Smooth muscle cell (in vitro differentiated cells): ENCODE measurements at regions not wholly inside any gene's neighbourhood (a gene's known extent, or its start where the extent isn't known, plus 50 kb on each side); places are given as distances from the start of the nearest gene placed in this dataset.

ENCODE experiments used
- DNase-seq: peaks from one replicate; lab custom pipeline; 2025; ENCODE audit not compliant: unreplicated experiment; lab: John Stamatoyannopoulos, UW
- H2AFZ ChIP-seq: fragments of 200-600 bp; sonication (generic); 2 replicates; pipeline ENCODE4 v1.6.0; 2016; ENCODE audit warnings: antibody characterized with exemption, low read depth, mild to moderate bottlenecking
- H3F3A ChIP-seq: fragments of 200-600 bp; sonication (generic); 2 replicates; pipeline ENCODE4 v1.6.0; 2017; ENCODE audit warnings: antibody characterized with exemption, low read depth
- H3K27ac ChIP-seq: fragments of 200-600 bp; sonication (generic); 2 replicates; pipeline ENCODE4 v1.5.1; 2016; ENCODE audit warnings: low read depth, mild to moderate bottlenecking
- H3K27me3 ChIP-seq: fragments of 200-600 bp; sonication (generic); 2 replicates; pipeline ENCODE4 v1.6.1; 2016; ENCODE audit warnings: low read depth, mild to moderate bottlenecking
- H3K36me3 ChIP-seq: fragments of 200-600 bp; sonication (generic); 2 replicates; pipeline ENCODE4 v1.5.1; 2016; ENCODE audit warnings: low read depth
- H3K4me1 ChIP-seq: fragments of 200-600 bp; sonication (generic); 2 replicates; pipeline ENCODE4 v1.5.1; 2016; ENCODE audit warnings: low read depth
- H3K4me2 ChIP-seq: fragments of 200-600 bp; sonication (generic); 2 replicates; pipeline ENCODE4 v1.6.0; 2016; ENCODE audit warnings: mild to moderate bottlenecking
- H3K4me3 ChIP-seq: fragments of 200-600 bp; sonication (generic); 2 replicates; pipeline ENCODE4 v1.5.1; 2016; ENCODE audit warnings: mild to moderate bottlenecking
- H3K79me2 ChIP-seq: fragments of 200-600 bp; sonication (generic); 2 replicates; pipeline ENCODE4 v1.6.0; 2016; ENCODE audit warnings: low read depth, mild to moderate bottlenecking
- H3K9ac ChIP-seq: fragments of 200-600 bp; sonication (generic); 2 replicates; pipeline ENCODE4 v1.6.0; 2016; ENCODE audit warnings: low read depth
- H3K9me3 ChIP-seq: fragments of 200-600 bp; sonication (generic); replicated peaks from 2 replicates; pipeline ENCODE4 v1.5.1; 2016; ENCODE audit warnings: low read depth
- H4K20me1 ChIP-seq: fragments of 200-600 bp; sonication (generic); 2 replicates; pipeline ENCODE4 v1.6.0; 2016; ENCODE audit warnings: low read depth
- WGBS: methylation state at CpG from one replicate; pipeline ENCODE4 v1.1.7; 2016; ENCODE audit warnings: low lambda C conversion rate; 5-methylcytosine and 5-hydroxymethylcytosine counted together
- TF ChIP-seq, protein P1 (sequence below): fragments of 200-600 bp; sonication (generic); IDR thresholded peaks from 2 replicates; pipeline ENCODE4 v1.5.1; 2017; ENCODE audit warnings: borderline replicate concordance, mild to moderate bottlenecking, antibody characterized with exemption; ENCODE audit not compliant: insufficient read depth, poor library complexity, severe bottlenecking

DNA sequence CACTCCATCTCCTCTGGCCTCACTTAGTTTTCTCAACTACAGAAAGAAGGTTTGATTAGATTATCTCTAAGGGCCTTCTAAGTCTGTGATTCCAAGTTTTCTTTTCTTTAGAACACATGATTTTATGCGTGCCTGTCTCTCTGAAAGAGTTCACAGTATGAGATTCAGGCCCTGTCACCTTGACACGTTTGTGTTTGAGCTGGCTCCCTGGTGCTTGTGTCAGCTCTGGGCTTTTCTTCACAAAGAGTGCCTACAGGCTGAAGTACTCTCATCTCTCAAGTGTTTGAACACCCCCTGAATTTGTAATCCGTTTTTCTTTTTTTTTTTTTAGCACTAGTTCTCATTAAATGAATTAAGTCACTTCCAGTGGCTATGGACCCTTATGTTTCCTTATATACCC lies 306.9 kb upstream of the C9orf72 start:
- no peak overlapping the region for H2AFZ ChIP-seq
- H3K36me3 ChIP-seq, result no peaks in the 10 kb centered on the region
- H3K4me3 ChIP-seq, result no peak overlapping the region
- no peaks in the 10 kb centered on the region for H3K9me3 ChIP-seq
- DNase-seq, result no peak
- no peaks in the 10 kb centered on the region for H3F3A ChIP-seq
- H3K4me1 ChIP-seq, result no peaks in the 10 kb centered on the region
- no peaks in the 10 kb centered on the region for H4K20me1 ChIP-seq
- WGBS, result 84% methylated on average over 3 of the region's 3 CpGs
- H3K4me2 ChIP-seq, result no peak overlapping the region
- H3K9ac ChIP-seq, result no peak overlapping the region
- no peak overlapping the region for H3K27ac ChIP-seq
- TF ChIP-seq, protein P1, sequence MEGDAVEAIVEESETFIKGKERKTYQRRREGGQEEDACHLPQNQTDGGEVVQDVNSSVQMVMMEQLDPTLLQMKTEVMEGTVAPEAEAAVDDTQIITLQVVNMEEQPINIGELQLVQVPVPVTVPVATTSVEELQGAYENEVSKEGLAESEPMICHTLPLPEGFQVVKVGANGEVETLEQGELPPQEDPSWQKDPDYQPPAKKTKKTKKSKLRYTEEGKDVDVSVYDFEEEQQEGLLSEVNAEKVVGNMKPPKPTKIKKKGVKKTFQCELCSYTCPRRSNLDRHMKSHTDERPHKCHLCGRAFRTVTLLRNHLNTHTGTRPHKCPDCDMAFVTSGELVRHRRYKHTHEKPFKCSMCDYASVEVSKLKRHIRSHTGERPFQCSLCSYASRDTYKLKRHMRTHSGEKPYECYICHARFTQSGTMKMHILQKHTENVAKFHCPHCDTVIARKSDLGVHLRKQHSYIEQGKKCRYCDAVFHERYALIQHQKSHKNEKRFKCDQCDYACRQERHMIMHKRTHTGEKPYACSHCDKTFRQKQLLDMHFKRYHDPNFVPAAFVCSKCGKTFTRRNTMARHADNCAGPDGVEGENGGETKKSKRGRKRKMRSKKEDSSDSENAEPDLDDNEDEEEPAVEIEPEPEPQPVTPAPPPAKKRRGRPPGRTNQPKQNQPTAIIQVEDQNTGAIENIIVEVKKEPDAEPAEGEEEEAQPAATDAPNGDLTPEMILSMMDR, result no peak
- H3K27me3 ChIP-seq, result no peaks in the 10 kb centered on the region
- H3K79me2 ChIP-seq, result no peaks in the 10 kb centered on the region

DNA sequence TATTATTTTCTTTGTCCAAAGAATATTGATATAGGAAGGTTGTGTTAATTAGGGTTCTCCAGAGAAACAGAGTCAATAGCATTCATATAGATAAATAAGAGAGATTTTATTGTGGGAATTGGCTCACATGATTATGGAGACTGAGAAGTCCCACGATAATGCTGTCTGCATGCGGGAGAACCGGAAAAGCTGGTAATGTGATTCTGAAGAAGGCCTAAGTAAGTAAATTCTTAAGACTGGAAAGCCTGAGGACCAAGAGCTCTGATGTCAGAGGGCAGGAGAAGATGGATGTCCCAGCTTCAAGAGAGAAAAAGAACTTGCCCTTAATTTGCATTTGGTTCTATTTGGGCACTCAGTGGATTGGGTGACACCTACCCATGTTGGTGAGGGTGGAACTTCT lies 307.4 kb upstream of the C9orf72 start:
- no peaks in the 10 kb centered on the region for H3K4me1 ChIP-seq
- no peak overlapping the region for H2AFZ ChIP-seq
- H3F3A ChIP-seq, result no peaks in the 10 kb centered on the region
- no peaks in the 10 kb centered on the region for H3K9me3 ChIP-seq
- no peaks in the 10 kb centered on the region for H3K36me3 ChIP-seq
- H4K20me1 ChIP-seq, result no peaks in the 10 kb centered on the region
- H3K27ac ChIP-seq, result no peak overlapping the region
- no peak overlapping the region for H3K4me2 ChIP-seq
- H3K79me2 ChIP-seq, result no peaks in the 10 kb centered on the region
- 77% methylated on average over 3 of the region's 3 CpGs for WGBS
- H3K9ac ChIP-seq, result no peak overlapping the region
- no peak overlapping the region for H3K4me3 ChIP-seq
- H3K27me3 ChIP-seq, result no peaks in the 10 kb centered on the region
- no peak for DNase-seq
- TF ChIP-seq, protein P1, result no peak

DNA sequence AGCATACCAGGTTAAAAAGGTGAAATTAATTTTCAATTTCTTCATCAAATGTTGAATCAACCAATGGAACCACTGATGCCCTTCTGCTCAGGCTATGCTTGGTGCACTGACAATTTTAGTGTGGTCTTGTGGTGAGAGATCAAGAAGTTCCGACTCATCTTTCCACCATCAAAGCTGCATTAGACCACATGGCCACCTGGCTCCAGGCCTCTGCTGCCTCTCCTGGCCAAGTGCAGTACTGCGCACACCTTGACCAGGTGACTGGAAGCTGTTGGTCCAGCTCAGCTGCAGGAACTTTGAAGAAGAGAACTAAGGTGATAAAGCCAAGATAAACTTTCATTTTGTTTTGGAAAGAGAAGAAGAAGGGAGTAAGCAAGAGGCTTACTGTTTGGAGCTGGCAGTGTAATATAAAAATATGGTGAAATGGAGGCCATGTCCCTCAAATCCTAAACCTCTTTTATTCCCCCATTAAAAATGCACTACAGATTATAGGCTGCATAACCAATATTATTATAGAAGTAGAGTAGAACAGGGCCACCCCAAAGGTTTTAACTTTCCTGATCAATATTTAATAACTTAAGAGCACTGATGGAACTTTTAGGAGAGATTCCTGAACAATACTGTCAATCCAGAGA lies 315.5 kb upstream of the C9orf72 start:
- Histone ChIP-seq H2AFZ (no peak overlapping the region), H3K79me2 (no peaks in the 10 kb centered on the region), H3K9ac (no peak overlapping the region), H3K4me1 (no peaks in the 10 kb centered on the region), H3K4me3 (no peak overlapping the region), H3K9me3 (no peaks in the 10 kb centered on the region), H3K27me3 (no peaks in the 10 kb centered on the region), H3K36me3 (no peaks in the 10 kb centered on the region), H3K4me2 (no peak overlapping the region), H3K27ac (no peak overlapping the region), H4K20me1 (no peaks in the 10 kb centered on the region), H3F3A (no peaks in the 10 kb centered on the region)
- DNase-seq, result no peak
- TF ChIP-seq, protein P1, result peak; percentile 42
- WGBS, result 84% methylated on average over 2 of the region's 2 CpGs

DNA sequence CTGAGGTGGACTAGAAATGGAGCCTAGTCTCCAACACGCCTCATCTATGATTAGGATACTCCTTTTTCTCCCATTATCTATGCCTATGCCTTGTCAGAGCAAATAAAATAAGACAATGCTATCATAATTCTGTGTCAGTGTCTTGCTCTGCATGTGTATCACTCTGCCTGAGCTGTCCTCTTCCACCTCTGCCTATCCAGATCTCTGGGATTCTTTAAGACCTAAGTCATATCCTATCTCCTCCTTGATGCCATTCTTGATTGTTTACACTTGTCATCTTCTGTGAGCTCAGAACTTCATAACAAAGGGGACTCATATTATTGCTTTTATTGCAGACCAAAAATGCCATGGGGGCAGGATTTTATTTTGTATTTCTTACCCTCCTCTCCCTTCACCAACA lies 351.2 kb upstream of the C9orf72 start:
- no peaks in the 10 kb centered on the region for H3F3A ChIP-seq
- no peaks in the 10 kb centered on the region for H3K27me3 ChIP-seq
- H3K9ac ChIP-seq, result no peak overlapping the region
- DNase-seq, result no peak
- 86% methylated on average over 1 of the region's 1 CpG for WGBS
- H2AFZ ChIP-seq, result no peak overlapping the region
- TF ChIP-seq, protein P1, result no peak
- H3K4me2 ChIP-seq, result no peak overlapping the region
- H3K4me1 ChIP-seq, result no peaks in the 10 kb centered on the region
- no peaks in the 10 kb centered on the region for H3K79me2 ChIP-seq
- H3K27ac ChIP-seq, result no peak overlapping the region
- H3K9me3 ChIP-seq, result no peaks in the 10 kb centered on the region
- H3K36me3 ChIP-seq, result no peaks in the 10 kb centered on the region
- no peaks in the 10 kb centered on the region for H4K20me1 ChIP-seq
- no peak overlapping the region for H3K4me3 ChIP-seq
